ENCODE measurements at regions not wholly inside any gene's neighbourhood (a gene's known extent, or its start where the extent isn't known, plus 50 kb on each side); places are given as distances from the start of the nearest gene placed in this dataset.

GRCh38 chr4:184528051-184528450 is 53.7 kb upstream of the IRF2 start:
- DNase-seq: no peak

GRCh38 chr4:184526228-184526627 is 51.9 kb upstream of the IRF2 start:
- DNase-seq: no peak
